NCI-H1092 (cell line): ENCODE measurements at regions not wholly inside any gene's neighbourhood (a gene's known extent, or its start where the extent isn't known, plus 50 kb on each side); places are given as distances from the start of the nearest gene placed in this dataset.
"Not testable (repeated sequence)": the region's sequence is repeated elsewhere in the genome, so short reads cannot be mapped to it uniquely, and the experiment has no call there.

Experiments
- DNase-seq: peaks from one replicate; lab custom pipeline; 2025; lab: John Stamatoyannopoulos, UW

DNA sequence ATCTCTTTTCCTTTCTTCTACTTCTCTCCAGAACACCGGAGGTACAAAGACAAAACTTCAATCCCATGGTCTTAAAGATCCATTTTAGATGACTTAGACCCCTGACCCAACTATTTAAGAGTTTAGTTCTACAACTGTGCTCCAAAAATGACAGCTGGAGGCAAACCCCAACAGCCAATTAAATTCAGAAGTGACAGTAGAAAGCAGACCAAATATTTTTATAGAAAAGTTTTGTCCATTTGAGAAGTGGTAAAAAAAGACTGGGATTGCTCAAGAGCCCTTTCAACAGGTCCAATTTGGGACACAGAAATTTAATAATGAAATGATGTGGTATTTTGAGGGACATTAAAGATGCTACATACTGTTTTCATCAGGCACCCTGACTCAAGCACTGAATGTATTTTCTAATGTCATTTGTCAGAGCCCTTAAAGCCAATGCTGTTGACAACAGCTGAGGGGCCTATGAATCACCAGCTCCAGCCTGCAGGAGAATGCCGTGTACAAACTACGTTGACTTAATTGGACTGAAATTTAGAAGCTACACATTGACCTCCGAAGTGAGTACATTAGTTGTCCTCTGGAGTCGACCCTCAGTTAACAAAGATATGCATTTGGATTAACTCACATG, 147.5 kb upstream of the PIK3R1 start:
- no peak for DNase-seq

DNA sequence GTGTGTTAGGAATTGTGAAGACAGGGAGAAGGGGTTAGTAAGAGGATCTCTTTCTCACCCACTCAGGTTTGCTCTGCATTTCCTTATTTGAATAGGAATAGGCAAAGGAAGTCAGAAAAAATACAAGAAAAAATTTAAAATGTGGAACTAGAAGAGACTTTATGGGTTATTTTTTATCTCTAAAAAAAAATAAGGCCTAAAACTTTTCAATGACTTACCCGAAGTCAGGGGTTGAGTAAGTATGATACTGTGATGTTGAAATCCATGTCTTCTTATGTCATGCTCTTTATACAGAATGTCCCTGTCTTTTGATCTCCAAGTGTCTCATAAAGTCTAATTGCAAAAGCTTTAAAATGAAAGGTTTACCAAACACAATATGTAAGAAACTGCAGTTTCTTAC, 148.3 kb upstream of the PIK3R1 start:
- no peak for DNase-seq

DNA sequence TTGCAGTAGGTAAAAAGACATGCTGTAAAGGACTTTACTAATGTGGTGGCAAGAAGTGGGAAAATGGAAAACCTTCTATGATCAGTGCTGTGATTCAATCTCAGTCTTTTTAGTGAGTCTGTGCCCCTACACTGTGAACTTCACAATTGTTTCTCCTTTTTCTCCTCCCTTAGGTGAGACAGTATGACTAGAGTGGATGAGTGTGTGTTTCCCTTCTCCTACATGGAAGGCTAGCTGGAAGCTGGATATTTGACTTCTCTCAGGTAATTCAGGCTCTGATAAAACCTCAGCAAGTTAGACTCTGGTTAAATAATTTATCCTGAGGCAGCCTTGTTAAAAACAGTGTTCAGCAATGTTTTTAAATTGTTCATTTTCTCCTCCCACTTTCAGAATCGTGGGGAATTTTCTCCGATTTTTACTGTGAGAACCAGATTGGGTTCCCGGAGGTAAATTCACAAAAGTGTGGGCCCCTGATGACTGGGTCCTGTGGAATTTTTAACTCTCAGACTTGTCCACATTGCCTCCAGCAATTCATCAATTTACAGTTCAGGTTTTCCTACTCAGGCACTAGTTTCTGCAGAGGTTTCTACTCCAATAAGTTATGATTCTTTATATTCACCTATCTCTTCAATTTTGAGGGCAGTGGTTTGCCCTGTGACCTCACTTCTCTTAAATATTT, 149.1 kb upstream of the PIK3R1 start:
- no peak for DNase-seq

DNA sequence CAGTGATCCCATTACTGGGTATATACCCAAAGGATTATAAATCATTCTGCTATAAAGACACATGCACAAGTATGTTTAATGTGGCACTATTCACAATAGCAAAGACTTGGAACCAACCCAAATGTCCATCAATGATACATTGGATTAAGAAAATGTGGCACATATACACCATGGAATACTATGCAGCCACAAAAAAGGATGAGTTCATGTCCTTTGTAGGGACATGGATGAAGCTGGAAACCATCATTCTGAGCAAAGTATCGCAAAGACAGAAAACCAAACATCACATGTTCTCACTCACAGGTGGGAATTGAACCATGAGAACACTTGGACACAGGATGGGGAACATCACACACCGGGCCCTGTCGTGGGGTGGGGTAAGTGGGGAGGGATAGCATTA, 150.2 kb upstream of the PIK3R1 start:
- DNase-seq, result not testable (repeated sequence)

DNA sequence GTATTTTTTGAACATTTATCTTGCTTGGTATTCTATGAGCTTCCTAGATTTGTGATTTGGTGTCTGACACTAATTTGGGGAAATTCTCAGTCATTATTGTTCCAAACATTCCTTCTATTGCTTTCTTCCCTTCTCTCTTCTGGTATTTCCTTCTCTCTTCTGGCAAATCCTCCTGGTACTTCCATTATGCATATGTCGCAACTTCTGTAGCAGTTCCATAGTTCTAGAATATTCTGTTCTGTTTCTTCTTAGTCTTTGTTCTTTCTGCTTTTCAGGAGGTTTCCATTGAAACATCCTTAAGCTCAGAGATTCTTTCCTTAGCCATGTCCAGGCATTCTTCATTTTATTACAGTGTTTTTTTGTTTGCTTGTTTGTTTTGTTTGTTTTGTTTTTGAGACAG, 155.2 kb upstream of the PIK3R1 start:
- no peak for DNase-seq

DNA sequence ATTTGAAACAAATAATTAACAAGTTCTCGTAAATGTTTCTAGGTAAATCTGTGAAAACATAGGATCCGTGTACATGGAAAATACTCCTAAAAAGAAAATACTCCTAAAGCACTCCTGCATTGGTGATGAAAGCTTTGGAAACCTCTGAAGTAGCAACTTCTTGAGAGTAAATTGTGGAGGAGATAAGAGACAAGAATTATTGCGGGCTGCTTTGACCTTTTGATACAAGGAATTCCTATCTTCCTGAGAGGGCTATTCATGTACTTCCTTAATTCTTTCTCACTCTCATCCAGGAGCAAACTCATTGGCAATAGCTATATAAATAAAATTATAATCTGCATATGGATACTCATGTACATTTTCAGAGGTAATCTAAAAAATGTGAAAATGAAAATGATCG, 158.4 kb upstream of the PIK3R1 start:
- DNase-seq, result no peak

DNA sequence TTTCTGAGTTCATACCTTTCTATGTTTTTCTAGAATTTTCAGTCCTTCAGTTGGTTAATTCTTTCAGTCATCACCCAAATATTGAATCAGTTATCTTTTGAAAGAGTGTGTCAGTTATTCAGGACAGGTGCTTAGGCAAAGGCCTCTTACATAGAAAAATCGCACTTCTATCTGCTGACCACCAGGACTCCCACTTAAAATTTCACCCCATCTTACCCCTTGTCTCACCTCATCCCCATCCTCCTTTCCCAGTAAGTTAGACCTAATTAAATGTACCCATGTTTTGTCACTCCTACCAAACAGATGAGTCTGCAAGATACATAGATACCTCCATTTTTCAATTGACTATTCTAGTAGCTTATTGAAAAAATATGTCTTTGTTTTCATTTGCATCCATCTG, 159.9 kb upstream of the PIK3R1 start:
- no peak for DNase-seq

DNA sequence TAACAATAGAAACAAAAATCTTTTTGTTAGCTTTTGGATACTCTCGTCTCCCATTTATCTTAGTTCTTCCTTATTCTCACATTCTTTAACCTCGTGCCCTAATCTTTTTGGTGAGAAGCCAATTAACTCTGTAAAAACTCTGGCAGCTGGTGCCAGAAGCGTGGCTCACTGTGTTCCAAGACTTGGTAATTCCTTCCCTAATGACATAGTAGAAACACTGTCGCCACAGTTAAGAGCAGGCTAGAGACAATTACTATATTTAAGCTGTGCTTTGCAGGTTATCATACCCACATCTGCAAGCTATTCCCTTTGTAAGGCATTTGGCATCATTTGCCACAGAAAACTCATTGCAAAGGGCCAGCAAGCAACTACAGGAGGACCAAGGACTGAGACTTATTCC, 160.9 kb upstream of the PIK3R1 start:
- DNase-seq, result no peak

DNA sequence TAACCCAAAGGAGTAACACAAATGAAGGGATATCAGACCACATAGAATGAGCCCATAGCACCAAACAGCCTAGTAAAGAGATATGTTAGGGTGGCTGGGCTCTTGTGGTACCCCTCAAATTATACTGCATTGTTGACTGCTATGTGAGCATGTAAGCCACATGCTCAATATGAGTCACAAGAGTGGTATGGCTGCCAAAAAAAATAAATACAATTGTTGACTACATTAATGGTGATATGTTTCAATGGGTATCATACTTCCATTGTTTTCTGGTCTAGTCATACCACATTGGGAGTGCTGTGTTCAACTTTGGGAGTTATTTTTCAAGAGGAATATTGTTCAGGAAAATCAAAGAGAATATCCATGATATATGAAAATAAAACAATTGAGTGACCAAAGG, 162.4 kb upstream of the PIK3R1 start:
- no peak for DNase-seq

DNA sequence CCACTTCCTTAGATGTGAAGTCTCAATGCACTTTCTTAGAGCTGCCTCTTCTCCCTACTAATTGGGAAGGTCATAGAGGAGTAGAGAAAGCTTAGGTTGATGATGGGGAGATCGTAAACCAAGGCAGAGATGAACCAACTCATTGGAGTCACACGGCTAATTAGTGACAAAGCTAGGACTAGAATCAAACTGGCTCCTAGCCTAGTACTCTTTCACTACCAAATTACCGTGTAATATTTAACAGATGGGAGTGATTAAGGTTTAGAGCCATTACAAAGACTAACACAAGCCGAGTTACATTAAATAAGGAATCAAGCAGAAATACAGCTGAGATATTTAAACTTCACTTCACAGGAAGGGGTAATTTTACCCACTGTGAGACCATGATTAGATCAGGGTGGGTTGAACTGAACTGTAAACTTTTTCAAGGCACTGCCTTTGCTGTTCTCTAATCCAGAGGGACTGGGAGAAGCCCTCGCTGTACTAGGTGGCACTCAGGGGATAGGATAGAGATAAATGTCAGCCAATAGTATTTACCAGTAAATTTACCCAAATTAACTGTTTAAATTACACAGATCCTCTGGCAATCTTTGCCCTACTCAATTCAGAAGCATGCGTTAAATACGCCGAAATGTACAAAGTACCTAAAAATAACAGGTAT, 166.4 kb upstream of the PIK3R1 start:
- DNase-seq, result no peak

DNA sequence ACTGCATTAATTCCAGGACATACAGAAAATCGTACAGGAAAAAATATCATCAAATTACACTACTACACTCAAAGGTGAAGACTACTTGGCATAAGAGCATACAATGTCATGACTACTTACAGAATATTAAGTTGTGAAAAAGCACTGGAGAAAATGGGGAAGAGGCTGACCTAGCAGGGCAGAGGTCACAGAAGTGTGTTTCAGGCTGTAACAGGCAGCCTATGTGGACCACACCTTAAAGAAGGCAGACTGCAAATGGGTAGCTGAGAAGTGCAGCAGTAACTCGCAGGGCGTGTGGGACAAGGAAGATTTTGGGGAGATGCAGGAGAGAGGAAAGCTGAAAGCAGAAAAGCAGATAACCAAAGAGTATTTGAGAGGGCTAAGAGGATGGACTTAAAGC, 167.0 kb upstream of the PIK3R1 start:
- no peak for DNase-seq

DNA sequence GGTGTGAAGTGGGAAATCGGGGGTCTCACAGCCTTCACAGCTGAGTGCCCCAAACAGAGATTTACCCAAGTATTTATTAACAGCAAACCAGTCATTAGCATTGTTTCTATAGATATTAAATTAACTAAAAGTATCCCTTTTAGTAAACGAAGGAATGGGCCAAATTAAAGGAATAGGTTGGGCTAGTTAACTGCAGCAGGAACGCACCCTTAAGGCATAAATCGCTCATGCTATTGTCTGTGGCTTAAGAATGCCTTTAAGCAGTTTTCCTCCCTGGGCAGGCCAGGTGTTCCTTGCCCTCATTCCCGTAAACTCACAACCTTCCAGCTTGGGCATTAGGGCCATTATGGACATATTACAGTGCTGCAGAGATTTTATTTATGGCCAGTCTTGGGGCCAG, 167.5 kb upstream of the PIK3R1 start:
- DNase-seq, result not testable (repeated sequence)

DNA sequence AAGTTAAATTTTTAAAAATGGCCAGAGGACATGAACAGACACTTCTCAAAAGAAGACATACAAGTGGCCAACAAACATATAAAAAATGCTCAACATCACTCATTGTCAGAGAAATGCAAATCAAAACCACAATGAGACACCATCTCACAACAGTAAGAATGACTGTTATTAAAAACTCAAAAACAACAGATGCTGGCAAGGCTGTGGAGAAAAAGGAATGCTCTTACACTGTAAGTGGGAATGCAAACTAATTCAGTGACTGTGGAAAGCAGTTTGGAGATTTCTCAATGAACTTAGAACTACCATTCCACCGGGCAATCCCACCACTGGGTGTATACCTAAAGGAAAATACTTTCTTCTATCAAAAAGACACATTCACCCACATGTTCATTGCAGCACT, 168.5 kb upstream of the PIK3R1 start:
- DNase-seq, result no peak

DNA sequence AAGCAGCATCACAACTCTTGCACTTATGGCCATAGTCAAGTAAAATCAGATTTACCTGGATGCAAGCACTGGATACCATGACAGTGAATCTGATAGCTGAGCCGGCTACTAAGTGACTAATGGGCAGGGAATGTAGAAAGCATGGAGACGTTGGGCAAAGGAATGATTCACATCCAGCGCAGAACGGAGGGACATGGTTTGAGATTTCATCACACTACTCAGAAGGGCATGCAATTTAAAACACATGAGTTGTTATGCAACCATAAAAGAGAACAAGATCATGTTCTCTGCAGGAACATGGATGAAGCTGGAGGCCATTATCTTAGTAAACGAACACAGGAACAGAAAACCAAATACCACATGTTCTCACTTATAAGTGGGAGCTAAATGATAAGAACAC, 169.1 kb upstream of the PIK3R1 start:
- DNase-seq, result no peak

DNA sequence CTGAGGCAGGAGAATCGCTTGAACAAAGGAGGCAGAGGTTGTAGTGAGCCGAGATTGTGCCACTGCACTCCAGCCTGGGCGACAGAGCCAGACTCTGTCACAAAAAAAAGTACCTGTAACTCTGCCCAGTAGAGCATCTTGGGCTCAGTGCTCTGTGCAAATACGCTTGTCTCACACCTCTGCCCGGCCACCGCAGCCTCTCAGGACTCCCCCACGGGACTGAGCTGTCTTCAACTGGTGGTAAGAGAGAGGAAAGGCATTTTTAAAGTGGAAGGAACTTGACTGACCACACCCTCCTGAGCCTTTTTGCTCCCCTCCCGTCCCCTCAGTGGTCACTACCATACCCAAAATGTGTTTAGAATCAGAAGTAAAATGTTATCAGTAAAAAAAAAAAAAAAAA, 174.3 kb upstream of the PIK3R1 start:
- no peak for DNase-seq

DNA sequence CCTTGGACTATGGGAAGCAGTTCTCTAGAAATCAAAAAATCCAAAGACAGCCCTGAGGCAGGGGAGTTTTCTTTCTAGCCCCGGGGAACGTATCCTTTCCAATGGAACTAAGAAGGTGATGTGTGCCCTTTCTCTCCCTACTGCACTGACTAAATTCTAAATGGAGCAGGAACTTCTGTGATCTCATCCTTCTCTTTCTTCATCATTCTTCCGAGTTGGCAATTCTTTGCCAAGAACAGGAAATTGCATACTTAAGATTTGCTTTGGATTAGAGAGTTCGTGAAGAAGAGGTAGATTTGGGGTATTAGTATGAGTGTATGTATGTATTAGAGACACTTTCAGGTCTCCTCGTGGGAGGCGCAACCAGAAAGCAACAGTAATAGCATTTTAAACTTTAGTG, 178.0 kb upstream of the PIK3R1 start:
- no peak for DNase-seq

DNA sequence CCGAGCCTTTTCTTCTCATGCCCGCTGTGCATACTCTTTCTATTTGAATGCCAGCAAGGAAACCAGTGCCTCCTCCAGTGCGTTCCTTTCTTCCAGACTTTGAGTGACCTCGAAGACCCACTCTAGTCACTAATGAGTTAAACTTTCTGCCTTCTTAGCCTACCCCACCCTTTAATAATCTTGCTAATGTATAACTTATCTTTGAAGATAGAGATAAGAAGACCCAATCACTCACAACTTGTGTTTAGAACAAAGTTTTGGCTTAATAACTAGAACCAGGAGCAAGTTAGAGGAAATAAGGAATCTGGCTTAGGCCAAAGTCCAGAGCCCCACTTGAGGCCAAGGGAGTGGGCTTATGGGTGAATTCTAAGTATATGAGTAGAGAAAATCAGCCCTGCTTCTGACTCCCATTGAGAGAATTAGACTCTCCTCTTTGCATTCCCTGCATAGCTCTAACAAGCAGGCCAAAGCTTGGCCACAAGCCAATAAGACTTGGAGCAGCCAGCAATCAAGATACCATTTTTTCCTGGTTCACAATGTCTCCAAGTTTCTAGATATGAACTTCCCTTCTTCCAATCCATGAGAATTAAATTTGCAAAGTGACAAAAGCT, 181.5 kb upstream of the PIK3R1 start:
- DNase-seq, result no peak

DNA sequence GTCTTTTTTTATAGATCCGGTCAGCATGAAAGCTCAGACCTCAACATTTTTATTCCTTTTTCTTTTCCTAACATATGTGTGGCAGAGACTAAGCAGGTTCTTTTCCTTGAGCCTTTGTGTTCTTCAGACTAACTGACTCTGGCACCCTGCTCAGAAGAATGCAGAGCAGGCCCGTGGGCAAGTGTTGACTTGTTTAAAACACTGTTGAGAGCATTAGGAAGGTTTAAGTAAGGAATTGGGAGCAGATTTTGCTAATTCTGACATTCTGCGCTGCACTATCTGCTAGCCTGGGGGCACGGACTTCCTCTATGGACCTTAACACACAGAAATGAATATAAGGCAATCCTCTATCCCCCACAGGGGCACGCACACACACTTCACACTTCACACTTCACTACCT, 182.5 kb upstream of the PIK3R1 start:
- no peak for DNase-seq

DNA sequence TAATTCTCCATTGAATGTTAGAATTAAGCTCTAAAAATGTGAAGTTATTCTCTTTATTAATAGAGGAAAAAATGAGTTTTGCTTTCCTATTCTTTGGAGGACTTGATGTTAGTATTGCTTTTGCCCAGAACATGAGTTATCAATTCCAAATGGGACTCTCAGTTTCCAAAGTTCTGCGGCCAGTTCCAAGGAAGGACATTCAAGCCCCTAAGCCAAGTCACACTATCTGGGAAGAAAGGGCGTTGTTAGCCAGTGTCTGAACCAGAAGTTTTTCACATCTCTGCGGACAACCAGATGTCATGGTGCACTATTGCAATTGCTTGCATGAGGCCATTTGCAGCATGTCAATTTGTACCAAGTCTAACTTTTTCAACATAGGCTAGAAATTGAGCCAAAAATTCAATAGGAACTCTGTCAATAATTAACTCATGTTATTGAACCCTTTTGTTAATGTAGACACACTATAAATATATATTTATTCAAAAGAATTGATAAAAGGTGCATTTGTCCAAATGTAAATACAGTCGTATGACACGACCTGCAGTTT, 183.3 kb upstream of the PIK3R1 start:
- DNase-seq, result no peak

DNA sequence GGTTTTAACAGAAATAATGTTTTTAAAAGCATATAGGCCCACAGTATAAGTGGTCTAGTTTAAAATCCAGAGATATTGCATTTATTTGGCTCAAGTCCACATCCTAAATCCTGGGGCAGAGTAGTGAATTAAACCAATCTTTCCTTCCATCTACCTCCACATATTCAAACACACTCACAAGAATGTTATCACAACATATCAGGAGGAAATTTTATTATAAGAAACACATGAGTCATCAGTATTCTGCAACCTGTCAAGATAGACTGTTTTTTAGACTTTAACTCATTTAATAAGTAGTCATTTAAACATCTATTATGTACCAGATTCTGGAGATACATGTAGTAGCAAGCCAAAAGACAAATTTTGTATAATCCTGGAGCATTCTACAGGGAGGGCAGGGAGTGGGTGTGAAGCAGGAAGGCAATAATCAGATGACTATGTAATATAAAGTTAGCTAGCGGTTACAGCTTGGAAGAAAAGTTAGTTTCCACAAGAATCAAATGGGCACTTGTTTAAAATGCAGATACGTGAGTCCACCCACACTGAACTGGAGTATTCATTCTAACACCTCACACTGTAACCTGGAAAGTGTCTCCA, 187.3 kb upstream of the PIK3R1 start:
- no peak for DNase-seq

DNA sequence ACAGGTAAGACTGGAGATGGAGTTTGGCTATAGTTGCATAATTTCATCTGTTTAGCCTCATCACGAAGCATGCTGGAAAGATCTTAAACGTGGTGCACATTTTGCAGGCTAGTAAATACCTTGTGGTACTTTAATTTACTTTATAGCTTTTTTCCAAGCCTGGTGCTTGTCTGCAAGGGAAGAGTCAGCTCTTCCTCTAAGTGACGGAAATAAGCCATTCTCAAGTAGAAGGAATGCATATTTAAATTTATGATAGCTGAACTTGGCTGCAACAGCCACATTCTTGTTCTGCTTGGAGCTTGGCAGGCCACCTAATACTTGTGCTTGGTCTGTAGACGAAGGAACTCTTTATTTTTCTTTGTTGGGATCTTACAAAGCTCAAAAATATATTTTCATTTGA, 188.0 kb upstream of the PIK3R1 start:
- no peak for DNase-seq

DNA sequence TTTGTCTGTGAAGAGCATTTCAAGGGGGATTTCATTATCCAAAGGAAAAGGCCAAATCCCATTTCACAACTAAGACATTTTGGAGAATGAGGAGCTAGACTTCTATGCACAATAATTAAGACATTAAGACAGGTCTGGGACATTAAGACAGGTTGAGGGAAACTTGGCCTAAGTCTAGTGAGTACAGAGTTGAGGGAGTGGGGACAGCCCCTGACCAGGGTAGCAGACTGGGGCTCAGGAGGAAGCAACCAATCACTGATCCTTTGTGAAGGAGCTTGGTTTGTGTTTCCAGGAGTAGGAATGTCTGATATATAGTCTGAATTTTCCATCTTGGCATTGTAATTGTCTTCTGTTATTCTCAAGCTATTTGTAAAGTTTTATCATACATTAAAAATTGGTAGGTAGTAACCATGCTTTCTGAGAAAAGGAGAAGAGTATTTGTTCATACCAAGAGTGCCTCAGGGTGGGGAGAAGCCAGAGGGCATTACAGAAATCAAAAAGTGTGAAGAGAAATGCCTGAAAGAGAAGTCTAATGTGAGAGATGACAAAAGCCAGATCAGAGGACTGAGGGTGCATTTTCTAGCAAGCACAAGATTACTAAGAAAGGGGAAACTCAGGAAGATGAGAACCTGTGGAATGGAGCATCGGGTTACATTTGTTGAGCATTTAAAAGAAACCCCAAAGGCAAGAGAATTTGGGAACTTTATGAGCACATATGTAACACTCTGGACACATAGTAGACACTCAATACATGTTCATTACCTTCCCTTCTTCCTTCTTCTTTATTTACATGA, 189.3 kb upstream of the PIK3R1 start:
- no peak for DNase-seq
